Panc1 (cell line): ENCODE measurements at regions not wholly inside any gene's neighbourhood (a gene's known extent, or its start where the extent isn't known, plus 50 kb on each side); places are given as distances from the start of the nearest gene placed in this dataset.
A peak's percentile ranks its signal among the peaks of the same experiment; 100 is the strongest.

ENCODE experiments used
- ATAC-seq: fragments of 200-7000 bp; cut with Tn5 transposase; 2 replicates; pipeline ENCODE4 v1.9.1; 2020; ENCODE audit warnings: mild to moderate bottlenecking, moderate library complexity
- BruUV-seq: library from RNA; stranded (reverse); fragments of 400-500 nt; replicated peaks from 2 replicates; lab custom pipeline; 2021; lab: Mats Ljungman, UMichigan
- CTCF ChIA-PET: fragments of 300-600 bp; sonication (Branson Sonifier 250); formaldehyde crosslinking; loops from one replicate; lab custom pipeline; 2022; ENCODE audit warnings: antibody characterized with exemption; lab: Charles Lee
- POLR2A ChIA-PET: fragments of 300-600 bp; sonication (Branson Sonifier 250); formaldehyde crosslinking; loops from one replicate; lab custom pipeline; 2022; ENCODE audit warnings: antibody characterized with exemption; lab: Charles Lee
- DNase-seq: peaks from one replicate; pipeline ENCODE4 v3.0.0-alpha.2; 2010; ENCODE audit warnings: low read depth, low spot score
- H3K27ac ChIP-seq: 2 replicates; pipeline ENCODE4 v1.5.1; 2011; ENCODE audit warnings: mild to moderate bottlenecking, low read length, inconsistent platforms
- H3K27me3 ChIP-seq: fragments of 200-500 bp; sonication (Bioruptor generic); 2 replicates; pipeline ENCODE4 v1.6.0; 2014; ENCODE audit warnings: low read length, inconsistent platforms; ENCODE audit not compliant: control insufficient read depth, insufficient read depth
- H3K36me3 ChIP-seq: fragments of 200-500 bp; sonication (Bioruptor generic); 2 replicates; pipeline ENCODE4 v1.5.1; 2014; ENCODE audit warnings: inconsistent platforms, mild to moderate bottlenecking, low read length, moderate library complexity; ENCODE audit not compliant: control insufficient read depth, insufficient read depth
- H3K4me1 ChIP-seq: 2 replicates; pipeline ENCODE4 v1.5.1; 2011; ENCODE audit warnings: inconsistent platforms, mild to moderate bottlenecking, low read length, moderate library complexity; ENCODE audit not compliant: control insufficient read depth, insufficient read depth
- H3K4me3 ChIP-seq, 2 experiments: 2 replicates each; pipeline ENCODE4 v1.5.1; 2011 to 2012; ENCODE audit warnings: low read depth in 2 of 2, low read length in 2 of 2, mild to moderate bottlenecking in 2 of 2, inconsistent platforms in 1 of 2, moderate library complexity in 1 of 2
- H3K9me3 ChIP-seq: fragments of 200-500 bp; sonication (Bioruptor generic); 2 replicates; pipeline ENCODE4 v1.5.1; 2014; ENCODE audit warnings: low read depth, mild to moderate bottlenecking, inconsistent platforms, low read length, moderate library complexity; ENCODE audit not compliant: control insufficient read depth, insufficient read depth
- CTCF ChIP-seq: fragments of 450-650 bp; IDR thresholded peaks from 2 replicates; pipeline ENCODE4 v1.5.1; 2017; ENCODE audit warnings: mild to moderate bottlenecking
- POLR2AphosphoS5 ChIP-seq: IDR thresholded peaks from 2 replicates; pipeline ENCODE4 v1.6.1; 2012; ENCODE audit warnings: mild to moderate bottlenecking, low read depth, low read length, moderate library complexity
- REST ChIP-seq, 2 experiments: IDR thresholded peaks; 2 replicates each; pipeline ENCODE4 v1.6.1; 2011 to 2012; ENCODE audit warnings: low read depth in 2 of 2, control low read depth in 1 of 2, low read length in 1 of 2, mild to moderate bottlenecking in 1 of 2, moderate library complexity in 1 of 2; ENCODE audit not compliant: insufficient read depth in 1 of 2
- SIN3A ChIP-seq: IDR thresholded peaks from 2 replicates; pipeline ENCODE4 v1.6.1; 2012; ENCODE audit warnings: low read depth, mild to moderate bottlenecking, low read length, moderate library complexity, borderline replicate concordance; ENCODE audit not compliant: insufficient read depth
- TCF7L2 ChIP-seq: IDR thresholded peaks from 2 replicates; pipeline ENCODE4 v1.6.1; 2011; ENCODE audit warnings: mild to moderate bottlenecking, low read depth, low read length, inconsistent platforms
- in situ Hi-C: cut with HindIII; loops from 2 replicates; pipeline ENCODE4 v1.10.0; 2016; ENCODE audit warnings: low sequenced_read_pairs, low pct_unique_long_range_greater_than_20kb
- intact Hi-C: fragments of 100-400 bp; cut with micrococcal nuclease; formaldehyde crosslinking; loops from one replicate; pipeline ENCODE4 v1.10.0; 2022; ENCODE audit not compliant: unreplicated experiment

- TF ChIP-seq REST (IDR thresholded peaks at IDR 0.05; ENCODE audit: insufficient read depth in 1 of 2, low read depth in 2 of 2, low read length in 1 of 2) (no peak), CTCF (no peak)
- intact Hi-C loops (loop anchor here (5.0 kb wide), 1 partner anchor 311 kb away; no protein-coding TSS in a partner anchor), in situ Hi-C loops (no loop called here)
- POLR2A ChIA-PET, result no interaction called here
- no peak for ATAC-seq
- no peaks in the 10 kb centered on the region for H3K36me3 ChIP-seq
- CTCF ChIA-PET, result interaction anchor here (0.8 kb wide), 1 partner anchor 126 kb away, joined by 9 read pairs; no protein-coding TSS in a partner anchor
- peaks cover 6% of the 10 kb centered on the region for H3K27me3 ChIP-seq
- H3K27ac ChIP-seq, result no peak overlapping the region
- no peak overlapping the region for H3K4me3 ChIP-seq
- H3K9me3 ChIP-seq, result no peaks in the 10 kb centered on the region
- no peak for DNase-seq
- BruUV-seq, result no TSS peak
- no peaks in the 10 kb centered on the region for H3K4me1 ChIP-seq
Measured at GRCh38 chr12:114165921-114166320, 199.8 kb upstream of the RBM19 start.

GRCh38 chr12:114164351-114164750 lies 198.2 kb upstream of the RBM19 start:
- no peaks in the 10 kb centered on the region for H3K4me1 ChIP-seq
- peaks cover 2% of the 10 kb centered on the region; the same call in 1 of the 2 replicates for H3K27me3 ChIP-seq
- intact Hi-C loops, result no loop called here
- CTCF ChIA-PET, result no interaction called here
- no peak overlapping the region for H3K27ac ChIP-seq
- DNase-seq (no peak), ATAC-seq (no peak)
- H3K36me3 ChIP-seq, result no peaks in the 10 kb centered on the region
- in situ Hi-C loops, result no loop called here
- TF ChIP-seq REST (IDR thresholded peaks at IDR 0.05; ENCODE audit: insufficient read depth in 1 of 2, low read depth in 2 of 2, low read length in 1 of 2), result no peak
- no peaks in the 10 kb centered on the region for H3K9me3 ChIP-seq
- POLR2A ChIA-PET, result no interaction called here
- no TSS peak for BruUV-seq
- no peak overlapping the region for H3K4me3 ChIP-seq

GRCh38 chr12:114163771-114164170 lies 197.6 kb upstream of the RBM19 start:
- Histone ChIP-seq H3K4me1 (no peaks in the 10 kb centered on the region), H3K9me3 (no peaks in the 10 kb centered on the region), H3K36me3 (no peaks in the 10 kb centered on the region), H3K4me3 (no peak overlapping the region), H3K27ac (no peak overlapping the region), H3K27me3 (0 out of 2 replicates have a peak, but pooled peaks cover 2% of the 10 kb centered on the region)
- no TSS peak for BruUV-seq
- in situ Hi-C loops (no loop called here), intact Hi-C loops (no loop called here)
- TF ChIP-seq TCF7L2 (no peak), CTCF (no peak), POLR2AphosphoS5 (no peak), SIN3A (no peak), REST (IDR thresholded peaks at IDR 0.05; ENCODE audit: insufficient read depth in 1 of 2, low read depth in 2 of 2, low read length in 1 of 2) (no peak)
- peak; percentile 45 for ATAC-seq
- CTCF ChIA-PET, result no interaction called here
- POLR2A ChIA-PET, result no interaction called here
- DNase-seq, result peak; percentile 17
